ENCODE measurements at regions not wholly inside any gene's neighbourhood (a gene's known extent, or its start where the extent isn't known, plus 50 kb on each side); places are given as distances from the start of the nearest gene placed in this dataset.

- DNase-seq: no peak
Measured at GRCh38 chr6:165081944-165082532, 227.4 kb downstream of the C6orf118 start.

GRCh38 chr6:165077876-165078275, 231.5 kb downstream of the C6orf118 start:
- no peak for DNase-seq

- DNase-seq: no peak
Measured at GRCh38 chr6:165071906-165072305, 237.5 kb downstream of the C6orf118 start.

DNA sequence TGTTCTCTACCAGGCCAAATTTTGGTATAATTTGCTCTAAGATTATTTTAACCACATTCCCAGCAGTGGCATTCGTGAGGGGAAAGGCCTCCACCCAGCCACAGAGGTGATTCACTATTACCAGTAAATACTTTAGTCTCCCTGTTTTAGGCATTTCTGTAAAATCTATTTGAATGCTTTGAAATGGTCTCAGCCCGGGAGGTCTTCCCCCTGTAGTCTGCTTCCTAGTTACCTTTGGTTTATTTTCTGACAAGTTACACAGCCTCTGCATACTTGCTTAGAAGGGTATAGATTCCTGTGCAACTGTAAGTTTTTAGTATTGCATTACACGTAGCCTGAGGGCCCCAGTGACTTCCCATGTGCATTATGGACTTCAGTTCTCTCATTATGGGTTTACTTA, 248.7 kb downstream of the C6orf118 start:
- DNase-seq: no peak

DNA sequence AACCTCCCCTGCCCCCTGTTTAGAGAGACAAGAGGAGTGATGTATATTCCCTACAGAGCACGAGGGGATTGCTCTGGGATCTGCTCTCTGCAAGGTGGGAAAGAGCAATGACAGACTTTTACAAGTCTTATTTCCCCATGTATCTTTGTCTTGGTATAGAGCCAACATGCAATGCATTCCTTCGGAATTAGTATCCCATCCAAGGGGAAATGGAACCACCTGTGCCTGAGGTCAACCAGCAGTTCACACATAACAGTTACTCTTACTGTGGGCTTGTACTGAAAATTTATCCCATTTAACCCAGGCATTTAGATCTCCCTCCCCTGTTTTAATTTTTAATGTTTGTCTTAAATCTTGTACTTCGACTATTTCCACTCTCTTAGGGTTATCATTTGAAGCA, 250.4 kb downstream of the C6orf118 start:
- no peak for DNase-seq

GRCh38 chr6:165056292-165056691, 253.1 kb downstream of the C6orf118 start:
- no peak for DNase-seq

DNA sequence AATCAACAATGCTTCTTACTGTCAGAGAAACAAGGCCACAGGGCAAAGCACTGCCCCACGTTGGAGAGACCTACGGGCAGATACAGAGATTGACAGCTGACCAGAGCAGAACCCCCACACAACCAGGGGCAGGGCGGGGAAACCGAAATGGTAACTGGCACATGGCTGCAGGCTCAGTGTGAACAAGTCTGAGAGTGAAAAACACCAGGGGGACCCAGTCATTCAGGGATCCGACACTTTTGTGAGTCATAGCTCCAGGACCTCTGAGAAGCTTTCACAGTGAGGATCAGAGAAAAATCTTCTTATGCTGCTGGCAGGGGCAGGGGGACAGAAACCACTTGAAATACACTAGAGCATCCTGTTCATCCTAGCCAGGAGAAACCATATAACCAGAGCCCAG, 254.2 kb downstream of the C6orf118 start:
- no peak for DNase-seq

- DNase-seq: no peak
Measured at GRCh38 chr6:165052561-165053480, 256.6 kb downstream of the C6orf118 start.

DNA sequence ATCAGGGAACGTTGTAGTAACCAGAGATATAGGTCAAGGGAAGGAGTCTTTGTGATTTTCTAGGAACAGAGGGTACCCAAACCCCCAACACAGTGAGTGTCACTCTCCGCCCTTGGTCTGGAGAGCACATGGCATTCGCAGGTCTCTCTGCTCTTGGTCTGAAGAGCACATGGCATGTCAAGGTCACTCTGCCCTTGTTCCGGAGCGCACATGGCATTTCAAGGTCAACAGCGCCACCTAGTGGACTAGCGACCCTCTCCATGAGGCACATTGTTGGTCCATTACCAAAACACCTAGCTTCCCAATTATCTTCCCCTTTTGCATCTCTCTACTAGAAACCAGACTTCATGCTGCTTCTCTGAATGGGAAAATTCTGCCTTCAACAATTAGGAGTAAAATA, 260.0 kb downstream of the C6orf118 start:
- DNase-seq: no peak

DNA sequence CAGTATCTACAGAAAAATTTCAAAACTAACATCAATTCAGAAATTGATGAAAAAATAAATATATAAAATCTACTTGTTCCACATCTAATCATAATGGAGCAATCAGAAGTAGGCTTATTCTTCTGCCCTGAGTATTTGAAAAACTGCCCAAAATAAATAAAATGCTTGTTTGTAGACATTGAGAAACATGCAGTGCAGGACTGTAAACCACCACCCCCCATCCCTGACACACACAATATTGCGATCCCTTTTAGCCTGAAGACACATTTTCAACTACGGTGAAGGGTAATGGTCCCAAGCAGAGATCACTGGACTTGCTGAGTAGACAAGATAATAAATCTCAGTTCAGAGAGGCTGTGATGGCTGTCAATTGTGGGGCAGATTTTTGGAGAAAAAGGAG, 261.5 kb downstream of the C6orf118 start:
- no peak for DNase-seq

- DNase-seq: no peak
Measured at GRCh38 chr6:165045631-165046030, 263.8 kb downstream of the C6orf118 start.

- DNase-seq: no peak
Measured at GRCh38 chr6:165042912-165043311, 266.5 kb downstream of the C6orf118 start.

- DNase-seq: no peak
Measured at GRCh38 chr6:165040440-165040839, 269.0 kb downstream of the C6orf118 start.

DNA sequence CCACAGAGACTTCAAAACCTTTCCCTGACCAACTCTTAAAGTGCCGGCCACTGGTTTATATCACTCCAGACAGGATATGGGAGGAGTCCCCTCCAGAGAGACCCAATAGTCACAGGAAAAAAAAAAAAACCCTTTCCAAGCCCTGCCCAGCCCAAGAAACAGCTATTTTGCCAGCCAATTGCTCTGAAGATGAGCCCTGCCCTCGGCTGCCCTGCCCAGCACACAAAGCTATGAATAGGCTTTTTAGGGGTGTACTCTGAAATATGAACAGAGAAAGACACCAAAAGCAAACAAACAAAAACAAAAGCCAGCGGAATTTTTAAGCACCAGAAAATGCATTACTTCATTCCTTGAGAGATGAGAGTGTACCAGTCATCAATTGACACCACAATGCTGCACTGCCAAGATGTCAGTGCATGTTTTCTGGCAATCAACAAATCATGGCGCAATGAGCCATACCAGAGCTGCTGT, 275.1 kb downstream of the C6orf118 start:
- DNase-seq: no peak

DNA sequence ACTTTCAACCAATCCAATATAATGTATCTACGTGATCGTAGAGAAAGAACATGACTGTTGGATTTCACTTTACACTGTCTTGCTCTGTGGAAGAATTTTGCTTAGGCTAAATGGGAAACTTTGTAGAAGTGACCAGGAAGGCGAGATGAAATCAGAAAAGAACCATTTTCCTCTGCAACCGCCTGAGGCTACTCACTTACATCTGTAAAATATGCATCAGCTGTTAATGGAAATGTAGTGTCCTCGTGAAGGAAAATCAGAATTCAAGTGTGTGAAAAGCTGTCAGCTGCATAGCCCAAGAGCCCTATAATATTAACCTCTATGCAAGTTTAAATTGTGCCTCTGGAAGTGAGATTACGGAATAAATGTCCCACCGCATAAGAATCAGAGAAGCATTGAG, 277.9 kb downstream of the C6orf118 start:
- DNase-seq: no peak

GRCh38 chr6:165025040-165025439, 284.4 kb downstream of the C6orf118 start:
- DNase-seq: no peak

- DNase-seq: no peak
Measured at GRCh38 chr6:165019681-165020080, 289.7 kb downstream of the C6orf118 start.

DNA sequence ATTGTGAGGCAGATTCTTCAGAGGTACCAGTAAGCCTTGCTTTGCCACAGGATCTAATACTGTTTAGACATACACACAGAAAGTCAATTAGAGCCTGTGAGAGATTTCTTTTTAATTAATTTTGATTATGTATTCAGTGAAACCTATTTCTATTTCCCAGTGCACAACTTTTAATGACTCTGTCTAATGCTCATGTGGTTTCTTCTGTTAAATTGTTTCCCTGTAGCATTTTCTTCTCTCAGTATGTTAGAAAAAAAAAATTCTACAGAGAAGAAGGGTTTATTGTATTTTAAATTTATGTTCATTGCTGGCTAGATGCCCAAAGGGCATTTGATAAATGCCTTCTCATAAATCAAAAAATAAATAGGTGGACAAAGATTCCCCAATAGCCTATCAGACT, 293.7 kb downstream of the C6orf118 start:
- no peak for DNase-seq

- no peak for DNase-seq
Measured at GRCh38 chr6:165013701-165014100, 295.7 kb downstream of the C6orf118 start.

DNA sequence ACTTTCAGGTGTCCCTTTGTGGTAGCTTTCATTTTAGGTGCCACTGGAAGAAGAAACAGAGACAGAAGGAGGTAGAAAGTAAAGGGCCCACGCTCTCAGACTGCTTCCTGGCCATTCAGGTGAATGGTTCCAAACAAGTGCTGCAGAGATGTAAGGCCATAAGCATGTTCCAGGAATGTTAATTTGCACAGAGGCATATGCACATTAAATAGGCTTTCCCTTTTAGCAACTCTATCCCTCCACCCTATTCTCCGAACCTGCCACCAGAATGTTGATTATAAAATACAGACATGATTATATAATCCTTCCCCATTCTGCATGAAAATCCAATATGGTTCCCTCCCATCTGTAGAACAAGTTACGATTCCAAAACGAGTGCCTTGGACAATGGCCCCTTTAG, 297.2 kb downstream of the C6orf118 start:
- DNase-seq: no peak

GRCh38 chr6:165010556-165011535, 298.6 kb downstream of the C6orf118 start:
- DNase-seq: no peak

- DNase-seq: no peak
Measured at GRCh38 chr6:165008971-165009370, 300.4 kb downstream of the C6orf118 start.

DNA sequence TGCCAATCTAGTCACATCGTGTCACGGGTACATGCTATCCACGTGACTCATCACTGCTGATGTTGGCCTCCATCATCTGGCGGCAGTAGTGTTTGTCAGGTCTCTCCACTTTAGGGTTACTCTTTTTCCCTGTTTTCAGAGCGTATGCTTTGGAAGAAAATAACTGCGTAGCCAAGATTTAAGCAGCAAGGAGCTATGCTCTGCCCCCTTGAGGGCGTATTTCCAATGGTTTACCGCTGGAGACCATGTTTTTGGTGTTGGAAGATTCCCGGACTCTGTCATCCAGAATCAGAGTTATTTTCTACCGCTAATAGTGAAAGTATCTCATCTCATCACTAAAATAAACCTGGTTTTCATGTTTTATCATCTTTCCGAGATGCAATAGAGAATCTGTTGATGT, 306.5 kb downstream of the C6orf118 start:
- DNase-seq: no peak
